Esophagus squamous epithelium (tissue), 5 donors: ENCODE measurements at regions not wholly inside any gene's neighbourhood (a gene's known extent, or its start where the extent isn't known, plus 50 kb on each side); places are given as distances from the start of the nearest gene placed in this dataset.

Experiments used
- DNase-seq: peaks from one replicate; lab custom pipeline; 2025; lab: John Stamatoyannopoulos, UW
- H3K27ac ChIP-seq, 4 donors: fragments of 200-600 bp; sonication (generic); one replicate each; pipeline ENCODE4 v1.5.1; 2016 to 2019; ENCODE audit warnings: mild to moderate bottlenecking in 1 of 4
- H3K27me3 ChIP-seq, 4 donors: fragments of 200-600 bp; sonication (generic); 1 replicate in 3 of 4; 2 replicates in 1 of 4; pipeline versions ENCODE4 v1.5.1 to v1.6.0; 2017 to 2021; ENCODE audit warnings: antibody characterized with exemption in 1 of 4
- H3K36me3 ChIP-seq, 3 donors: fragments of 200-600 bp; sonication (generic); one replicate each; pipeline ENCODE4 v1.5.1; 2016 to 2019
- H3K4me1 ChIP-seq, 3 donors: fragments of 200-600 bp; sonication (generic); one replicate each; pipeline ENCODE4 v1.5.1; 2017 to 2019
- H3K4me3 ChIP-seq, 4 donors: fragments of 200-600 bp; sonication (generic); 1 replicate in 3 of 4; 2 replicates in 1 of 4; pipeline ENCODE4 v1.5.1; 2016 to 2019; ENCODE audit warnings: mild to moderate bottlenecking in 2 of 4, moderate library complexity in 1 of 4
- H3K9me3 ChIP-seq, 3 donors: fragments of 200-600 bp; sonication (generic); one replicate each; pipeline ENCODE4 v1.5.1; 2016 to 2019
- POLR2A ChIP-seq, 4 donors: fragments of 450-650 bp; IDR thresholded peaks; one replicate each; pipeline ENCODE4 v1.6.1; 2017; ENCODE audit warnings: antibody characterized with exemption in 4 of 4, mild to moderate bottlenecking in 4 of 4, moderate library complexity in 3 of 4
- WGBS, 2 donors: methylation state at CpG; one replicate each; pipeline ENCODE4 v1.1.5; 2018; 5-methylcytosine and 5-hydroxymethylcytosine counted together
- intact Hi-C: fragments of 100-400 bp; cut with DNase I; formaldehyde crosslinking; loops from one replicate; pipeline ENCODE4 v1.15.0; 2022
- TF ChIP-seq, protein P1 (sequence below), 6 experiments: fragments of 450-650 bp in 4 of 6; fragments of 200-600 bp in 2 of 6; sonication (generic) in 2 of 6; IDR thresholded peaks; one replicate each; pipeline ENCODE4 v1.5.1; 2016 to 2019; ENCODE audit warnings: antibody characterized with exemption in 6 of 6, mild to moderate bottlenecking in 4 of 6, moderate library complexity in 4 of 6
- donor health status: DM: yes; HTN: yes; CAD: no.

DNA sequence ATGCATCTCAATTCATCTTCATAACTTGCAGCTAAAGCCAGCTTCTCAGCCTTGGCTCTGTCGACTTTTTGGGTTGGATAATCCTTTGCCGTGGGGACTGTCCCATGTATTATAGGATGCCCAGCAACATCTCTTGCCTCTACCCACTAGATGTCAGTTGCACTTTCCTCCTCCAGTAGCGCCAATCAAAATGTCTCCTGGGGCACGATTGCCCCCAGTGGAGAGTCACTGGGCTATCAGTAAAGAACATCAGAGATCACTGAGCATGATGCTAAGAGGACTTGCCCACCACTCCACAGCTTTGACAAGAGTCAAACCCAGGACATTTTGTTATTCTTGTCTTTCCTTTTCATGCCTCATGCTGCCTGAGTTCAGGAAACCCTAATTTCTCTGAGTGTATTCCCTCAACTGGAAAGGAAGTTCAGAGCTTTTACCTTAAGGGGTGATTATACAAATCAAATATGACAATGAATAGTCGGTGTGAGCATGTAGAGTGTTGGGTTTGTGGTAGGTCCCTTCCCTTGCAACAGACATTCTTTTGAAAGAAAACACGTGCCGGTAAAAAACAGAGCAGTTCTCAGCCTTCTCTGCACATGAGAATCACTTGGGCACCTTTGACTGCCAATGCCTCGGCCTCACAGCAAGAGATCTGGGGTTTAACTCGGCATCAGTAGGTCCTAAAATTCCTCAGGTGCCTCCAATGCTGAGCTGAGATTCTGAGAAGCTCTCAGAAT lies 980.6 kb downstream of the VRK1 start:
- Histone ChIP-seq H3K27ac (no peak overlapping the region), H3K4me1 (peaks cover 0 to 26% (median 6%) of the 10 kb centered on the region in 3 donors), H3K27me3 (no peaks in the 10 kb centered on the region), H3K9me3 (no peaks in the 10 kb centered on the region), H3K4me3 (no peak overlapping the region), H3K36me3 (no peaks in the 10 kb centered on the region)
- 82 to 86% methylated on average over 7 to 9 of the region's 9 CpGs for WGBS, 2 donors
- TF ChIP-seq POLR2A (IDR thresholded peaks at IDR 0.05) = no peak
- TF ChIP-seq, protein P1, sequence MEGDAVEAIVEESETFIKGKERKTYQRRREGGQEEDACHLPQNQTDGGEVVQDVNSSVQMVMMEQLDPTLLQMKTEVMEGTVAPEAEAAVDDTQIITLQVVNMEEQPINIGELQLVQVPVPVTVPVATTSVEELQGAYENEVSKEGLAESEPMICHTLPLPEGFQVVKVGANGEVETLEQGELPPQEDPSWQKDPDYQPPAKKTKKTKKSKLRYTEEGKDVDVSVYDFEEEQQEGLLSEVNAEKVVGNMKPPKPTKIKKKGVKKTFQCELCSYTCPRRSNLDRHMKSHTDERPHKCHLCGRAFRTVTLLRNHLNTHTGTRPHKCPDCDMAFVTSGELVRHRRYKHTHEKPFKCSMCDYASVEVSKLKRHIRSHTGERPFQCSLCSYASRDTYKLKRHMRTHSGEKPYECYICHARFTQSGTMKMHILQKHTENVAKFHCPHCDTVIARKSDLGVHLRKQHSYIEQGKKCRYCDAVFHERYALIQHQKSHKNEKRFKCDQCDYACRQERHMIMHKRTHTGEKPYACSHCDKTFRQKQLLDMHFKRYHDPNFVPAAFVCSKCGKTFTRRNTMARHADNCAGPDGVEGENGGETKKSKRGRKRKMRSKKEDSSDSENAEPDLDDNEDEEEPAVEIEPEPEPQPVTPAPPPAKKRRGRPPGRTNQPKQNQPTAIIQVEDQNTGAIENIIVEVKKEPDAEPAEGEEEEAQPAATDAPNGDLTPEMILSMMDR (IDR thresholded peaks at IDR 0.05) = no peak
- intact Hi-C loops = no loop called here
- DNase-seq = no peak

DNA sequence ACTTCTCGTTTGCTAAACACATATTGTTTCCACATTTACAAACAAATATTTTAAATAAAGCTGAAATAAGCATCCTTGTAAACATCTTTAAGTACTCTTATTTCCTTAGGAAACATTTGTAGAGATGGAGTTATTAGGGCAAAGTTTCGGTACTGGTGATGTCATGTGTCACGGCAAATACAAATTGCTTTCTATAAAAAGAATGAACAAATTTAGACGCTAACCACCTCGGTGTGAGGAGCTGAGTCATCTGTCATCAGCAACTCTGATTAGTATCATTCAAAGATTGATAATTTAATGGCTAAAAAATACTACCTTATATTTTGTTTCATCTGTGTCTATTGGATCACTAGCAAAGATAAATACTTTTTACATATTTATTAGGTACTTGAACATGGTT lies 982.0 kb downstream of the VRK1 start:
- DNase-seq = no peak
- Histone ChIP-seq H3K27ac (no peak overlapping the region), H3K27me3 (no peaks in the 10 kb centered on the region), H3K9me3 (no peaks in the 10 kb centered on the region), H3K4me1 (peaks cover 0 to 16% (median 2%) of the 10 kb centered on the region in 3 donors), H3K36me3 (no peaks in the 10 kb centered on the region), H3K4me3 (no peak overlapping the region)
- intact Hi-C loops = no loop called here
- TF ChIP-seq, protein P1 (IDR thresholded peaks at IDR 0.05) = no peak
- TF ChIP-seq POLR2A (IDR thresholded peaks at IDR 0.05) = no peak
- WGBS, 2 donors = 63 to 79% methylated on average over 5 of the region's 5 CpGs

DNA sequence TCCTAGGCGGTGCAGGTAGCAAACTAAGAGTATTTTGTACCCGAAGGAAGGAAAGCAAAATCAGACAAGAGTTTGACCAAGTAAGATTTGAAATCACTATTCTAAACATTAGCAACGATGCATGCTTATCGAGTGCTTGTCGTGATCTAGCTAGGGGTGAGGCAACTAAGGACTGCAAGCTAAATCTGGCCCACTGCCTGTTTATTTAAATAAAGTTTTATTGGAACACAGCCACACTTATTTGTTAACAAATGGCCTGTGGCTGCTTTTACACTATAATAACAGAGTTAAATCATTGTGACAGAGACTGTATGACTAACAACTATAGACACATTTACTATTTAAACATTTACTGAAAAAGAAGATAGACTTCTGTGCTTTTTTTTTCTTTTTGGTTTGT lies 983.6 kb downstream of the VRK1 start:
- Histone ChIP-seq H3K27me3 (no peaks in the 10 kb centered on the region), H3K36me3 (no peaks in the 10 kb centered on the region), H3K4me1 (peaks cover 0 to 16% (median 2%) of the 10 kb centered on the region in 3 donors), H3K9me3 (no peaks in the 10 kb centered on the region), H3K27ac (no peak overlapping the region), H3K4me3 (no peak overlapping the region)
- WGBS, 2 donors = 90 to 94% methylated on average over 5 of the region's 5 CpGs
- intact Hi-C loops = no loop called here
- no peak for TF ChIP-seq POLR2A (IDR thresholded peaks at IDR 0.05)
- TF ChIP-seq, protein P1 (IDR thresholded peaks at IDR 0.05) = no peak
- DNase-seq = no peak

DNA sequence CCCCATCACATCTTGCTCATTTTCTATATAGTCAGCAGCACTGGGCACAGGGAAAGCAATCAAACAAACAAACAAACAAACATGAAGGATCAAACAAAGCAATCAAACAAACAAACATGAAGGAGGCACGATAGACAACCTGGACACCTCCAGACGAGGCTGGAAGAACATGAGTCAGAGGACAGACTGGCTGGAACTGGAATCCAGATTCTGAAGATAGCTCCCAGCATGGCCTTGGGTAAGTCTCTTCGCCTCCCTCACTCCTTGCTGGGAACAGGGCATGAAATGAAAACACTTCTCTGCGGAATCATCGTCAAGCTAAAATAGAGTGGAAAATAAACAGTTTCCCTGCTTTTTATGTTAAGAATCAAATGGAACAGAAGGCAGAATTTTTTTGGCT lies 984.8 kb downstream of the VRK1 start:
- TF ChIP-seq, protein P1 (IDR thresholded peaks at IDR 0.05) = no peak
- no peak for TF ChIP-seq POLR2A (IDR thresholded peaks at IDR 0.05)
- no peak overlapping the region for H3K4me3 ChIP-seq
- no peak overlapping the region for H3K27ac ChIP-seq
- no peaks in the 10 kb centered on the region for H3K27me3 ChIP-seq
- H3K9me3 ChIP-seq = no peaks in the 10 kb centered on the region
- WGBS, 2 donors = 79 to 84% methylated on average over 5 of the region's 5 CpGs
- intact Hi-C loops = no loop called here
- no peak for DNase-seq
- H3K36me3 ChIP-seq = no peaks in the 10 kb centered on the region
- H3K4me1 ChIP-seq = peaks cover 0 to 7% (median 2%) of the 10 kb centered on the region in 3 donors

DNA sequence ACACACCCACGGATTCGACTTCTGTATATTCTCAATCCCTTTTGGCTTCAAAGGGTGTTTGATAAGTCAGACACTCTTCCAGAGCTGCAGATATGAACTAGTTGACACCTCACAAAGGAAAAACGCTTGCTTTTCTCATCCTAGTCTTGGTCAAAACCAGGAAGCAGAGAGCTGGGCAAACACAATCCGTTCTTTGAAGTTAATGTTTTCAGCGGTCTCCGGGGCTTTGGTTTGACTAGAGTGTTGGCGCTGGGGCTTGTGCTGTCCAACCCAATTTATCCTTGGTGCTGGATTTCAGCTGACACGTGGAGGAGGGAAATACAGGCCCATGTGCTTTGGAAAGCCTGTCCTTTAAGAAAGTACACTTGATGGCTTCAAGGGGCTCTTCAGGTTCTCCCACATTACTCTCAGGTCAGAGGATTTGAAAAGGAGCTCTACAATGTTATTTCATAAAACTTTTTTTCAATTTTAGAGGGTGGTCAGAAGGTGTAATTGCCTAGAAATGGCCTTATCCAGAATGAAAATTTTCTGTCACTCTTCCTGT lies 985.8 kb downstream of the VRK1 start:
- Histone ChIP-seq H3K27ac (no peak overlapping the region), H3K4me1 (no peaks in the 10 kb centered on the region), H3K9me3 (no peaks in the 10 kb centered on the region), H3K4me3 (no peak overlapping the region), H3K27me3 (no peaks in the 10 kb centered on the region), H3K36me3 (no peaks in the 10 kb centered on the region)
- 78 to 81% methylated on average over 6 to 8 of the region's 8 CpGs for WGBS, 2 donors
- intact Hi-C loops = no loop called here
- no peak for TF ChIP-seq POLR2A (IDR thresholded peaks at IDR 0.05)
- no peak for DNase-seq
